ENCODE measurements at regions not wholly inside any gene's neighbourhood (a gene's known extent, or its start where the extent isn't known, plus 50 kb on each side); places are given as distances from the start of the nearest gene placed in this dataset.

- peak; percentile 22 to 43 (median 36) for TF ChIP-seq CTCF (IDR thresholded peaks at IDR 0.05)
- TF ChIP-seq POLR2A (IDR thresholded peaks at IDR 0.05) = no peak
- no peaks in the 10 kb centered on the region for H3K27me3 ChIP-seq
- H3K4me3 ChIP-seq = no peak overlapping the region
- DNase-seq (peak in 1 of 3 donors; percentile 55), ATAC-seq (peak in 1 of 4 donors; percentile 2)
- peaks cover 3 to 49% (median 25%) of the 10 kb centered on the region in 4 donors for H3K4me1 ChIP-seq
- intact Hi-C loops (cut with DNase I) = no loop called here
- no peaks in the 10 kb centered on the region for H3K9me3 ChIP-seq
- WGBS (ENCODE audit: insufficient coverage, low coverage, low lambda C conversion rate, missing lambda C conversion rate) = 46% methylated on average over 11 of the region's 15 CpGs
- peak overlapping the region; percentile 95 to 97 (median 96) for H3K27ac ChIP-seq
- H3K36me3 ChIP-seq = no peaks in the 10 kb centered on the region
These were observed 94.0 kb upstream of the ZMIZ1 start for GRCh38 chr10:78974617-78975317.

GRCh38 chr10:78975926-78976325 lies 92.8 kb upstream of the ZMIZ1 start:
- Histone ChIP-seq H3K27me3 (no peaks in the 10 kb centered on the region), H3K9me3 (no peaks in the 10 kb centered on the region), H3K36me3 (no peaks in the 10 kb centered on the region), H3K4me3 (no peak overlapping the region), H3K27ac (no peak overlapping the region), H3K4me1 (peaks cover 3 to 49% (median 25%) of the 10 kb centered on the region in 4 donors)
- TF ChIP-seq POLR2A (IDR thresholded peaks at IDR 0.05) (no peak), CTCF (IDR thresholded peaks at IDR 0.05) (no peak)
- DNase-seq = no peak
- 94% methylated on average over 5 of the region's 5 CpGs for WGBS (ENCODE audit: insufficient coverage, low coverage, low lambda C conversion rate, missing lambda C conversion rate)
- intact Hi-C loops (cut with DNase I) = no loop called here
- no peak for ATAC-seq

- DNase-seq (peak in 2 of 3 donors; percentile 81 to 85), ATAC-seq (peak in 3 of 4 donors; percentile 6 to 42 (median 19))
- H3K27ac ChIP-seq = peak overlapping the region in 1 of 3 donors; percentile 24
- peaks cover 3 to 44% (median 23%) of the 10 kb centered on the region in 4 donors for H3K4me1 ChIP-seq
- TF ChIP-seq POLR2A (IDR thresholded peaks at IDR 0.05) (no peak), CTCF (IDR thresholded peaks at IDR 0.05) (no peak)
- H3K9me3 ChIP-seq = no peaks in the 10 kb centered on the region
- intact Hi-C loops (cut with DNase I) = no loop called here
- no peaks in the 10 kb centered on the region for H3K36me3 ChIP-seq
- 48% methylated on average over 10 of the region's 13 CpGs for WGBS (ENCODE audit: insufficient coverage, low coverage, low lambda C conversion rate, missing lambda C conversion rate)
- H3K4me3 ChIP-seq = no peak overlapping the region
- no peaks in the 10 kb centered on the region for H3K27me3 ChIP-seq
These were observed 91.7 kb upstream of the ZMIZ1 start for GRCh38 chr10:78976825-78977755.

GRCh38 chr10:78979938-78980337 lies 88.8 kb upstream of the ZMIZ1 start:
- Histone ChIP-seq H3K27me3 (no peaks in the 10 kb centered on the region), H3K27ac (no peak overlapping the region), H3K9me3 (no peaks in the 10 kb centered on the region), H3K4me3 (no peak overlapping the region), H3K36me3 (no peaks in the 10 kb centered on the region), H3K4me1 (peaks cover 0 to 23% (median 6%) of the 10 kb centered on the region in 4 donors)
- intact Hi-C loops (cut with DNase I) = loop anchor here in 1 of 2 donors (10.0 kb wide), 2 partner anchors 75 to 215 kb away; no protein-coding TSS in a partner anchor
- DNase-seq = no peak
- 34% methylated on average over 2 of the region's 7 CpGs for WGBS (ENCODE audit: insufficient coverage, low coverage, low lambda C conversion rate, missing lambda C conversion rate)
- no peak for TF ChIP-seq POLR2A (IDR thresholded peaks at IDR 0.05)
- TF ChIP-seq CTCF (IDR thresholded peaks at IDR 0.05) = no peak
- no peak for ATAC-seq

Measured in right lobe of liver (tissue), 6 donors.